HG03565 (cell line): ENCODE measurements at regions not wholly inside any gene's neighbourhood (a gene's known extent, or its start where the extent isn't known, plus 50 kb on each side); places are given as distances from the start of the nearest gene placed in this dataset.
A peak's percentile ranks its signal among the peaks of the same experiment; 100 is the strongest.

Experiments
- ATAC-seq: cut with Tn5 transposase; IDR thresholded peaks from one replicate; pipeline ENCODE4 v1.9.1; 2021; ENCODE audit warnings: mild to moderate bottlenecking, moderate library complexity; ENCODE audit not compliant: unreplicated experiment

DNA sequence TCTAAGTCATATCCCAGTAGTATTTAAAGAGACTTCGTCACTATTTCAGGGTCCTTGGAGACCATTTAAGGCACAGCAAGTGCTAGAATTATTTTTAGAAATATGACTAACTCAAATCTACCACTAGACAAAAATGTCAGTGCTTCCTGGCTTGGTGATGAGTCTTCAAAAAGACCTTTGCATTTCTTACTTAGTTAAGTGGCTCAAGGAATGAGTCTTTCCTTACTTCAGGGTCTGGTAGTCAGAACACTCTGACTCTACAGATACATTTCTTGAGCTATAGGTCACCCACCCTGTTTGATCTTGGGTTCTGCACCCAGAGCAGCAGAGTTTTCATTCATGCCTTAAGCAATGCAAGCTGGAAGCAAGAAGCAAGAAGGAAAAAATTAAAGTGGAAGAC is 191.0 kb upstream of the HTR2A start:
- ATAC-seq: no peak

DNA sequence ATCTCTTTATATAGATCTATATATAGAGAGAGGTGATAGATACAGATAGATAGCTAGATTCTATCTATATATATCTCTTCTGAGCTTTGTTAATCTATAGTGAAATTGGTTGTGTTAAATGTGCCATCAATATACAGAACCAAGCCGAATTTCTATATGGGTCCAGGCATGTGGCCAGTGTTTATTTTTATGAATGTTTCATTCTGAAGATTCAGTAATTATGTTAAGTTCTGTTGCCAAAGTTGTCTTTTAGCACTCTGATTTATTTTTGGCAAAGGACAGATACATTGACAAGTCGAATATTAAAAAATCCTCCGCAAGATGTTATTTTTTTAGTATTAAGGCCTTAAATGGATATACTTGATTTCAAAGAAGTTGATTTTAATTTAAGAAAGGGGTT is 190.4 kb upstream of the HTR2A start:
- no peak for ATAC-seq

DNA sequence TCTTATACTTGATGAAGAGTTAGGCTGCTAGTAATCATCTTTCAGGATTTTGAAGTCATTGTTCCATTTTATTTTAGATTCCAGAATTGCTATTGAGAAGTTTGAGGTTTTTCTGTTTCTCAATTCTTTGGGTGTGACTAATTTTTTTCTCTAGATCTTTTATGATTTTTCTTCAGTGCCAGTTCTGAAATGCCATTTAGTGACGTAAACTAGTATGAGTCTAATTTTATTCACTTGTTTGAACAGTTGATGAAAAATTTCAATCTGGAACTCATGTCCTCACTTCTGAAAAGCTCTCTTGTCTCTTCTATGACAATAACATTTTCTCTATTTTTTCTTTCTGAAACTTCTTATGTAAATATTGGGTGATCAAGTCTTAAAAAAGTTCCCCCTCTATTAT is 188.5 kb upstream of the HTR2A start:
- ATAC-seq: no peak

DNA sequence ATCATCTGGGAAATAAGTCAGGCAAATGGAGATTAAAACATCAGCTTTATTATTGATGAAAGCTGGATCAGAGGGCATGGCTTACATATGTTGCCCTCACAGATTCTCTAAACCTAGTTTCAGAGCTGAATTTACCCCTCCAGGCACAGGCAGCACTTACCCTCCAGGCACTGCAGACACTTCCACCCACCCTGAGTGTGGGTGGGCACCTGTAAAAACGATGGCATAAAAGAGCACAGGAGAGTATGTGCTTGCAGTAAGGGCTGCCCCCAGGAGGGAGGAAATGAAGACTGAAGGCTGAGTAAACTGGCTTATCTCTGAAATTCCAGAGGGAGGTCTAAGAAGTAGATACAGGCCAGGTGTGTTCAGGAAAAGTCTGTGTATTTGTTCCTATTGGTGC is 185.0 kb upstream of the HTR2A start:
- no peak for ATAC-seq

DNA sequence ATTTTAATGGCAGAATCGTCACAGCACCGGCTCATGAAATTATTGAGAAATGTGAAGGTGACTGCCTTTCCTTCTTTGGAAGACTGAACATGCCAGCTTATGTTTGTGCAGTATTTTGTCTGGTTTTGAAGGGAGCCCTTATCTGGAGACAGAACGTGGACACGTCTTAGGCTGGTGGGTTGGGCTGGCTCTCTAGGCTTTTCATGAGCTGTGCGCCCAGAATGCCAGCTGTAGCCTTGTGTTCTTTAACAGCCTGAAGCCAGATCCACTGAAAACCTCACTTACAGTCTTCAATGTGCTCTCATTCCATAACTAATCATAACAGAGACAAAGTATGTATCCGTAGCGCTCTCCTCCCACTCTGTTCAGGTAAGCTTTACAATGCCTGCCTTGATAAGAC is 184.4 kb upstream of the HTR2A start:
- ATAC-seq: no peak

DNA sequence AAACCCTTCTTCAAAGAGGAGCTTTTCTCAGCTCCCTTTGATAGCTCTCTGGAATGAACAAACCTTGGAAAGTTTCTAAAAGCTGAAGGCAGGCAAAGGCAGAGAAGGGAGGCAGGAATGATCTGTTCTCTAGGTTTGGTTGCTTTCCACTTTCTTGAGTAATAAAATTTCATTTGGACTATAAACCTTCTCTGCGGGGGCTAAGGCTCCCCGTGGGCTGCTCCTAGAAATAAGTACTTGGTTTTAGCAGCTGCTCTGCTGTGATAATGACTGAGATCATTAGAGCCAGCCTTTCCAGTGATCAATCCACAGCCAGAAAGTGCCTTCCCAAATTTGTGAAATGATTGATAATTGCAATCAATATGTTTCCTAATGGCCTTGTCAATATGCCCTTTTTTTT is 183.8 kb upstream of the HTR2A start:
- no peak for ATAC-seq

DNA sequence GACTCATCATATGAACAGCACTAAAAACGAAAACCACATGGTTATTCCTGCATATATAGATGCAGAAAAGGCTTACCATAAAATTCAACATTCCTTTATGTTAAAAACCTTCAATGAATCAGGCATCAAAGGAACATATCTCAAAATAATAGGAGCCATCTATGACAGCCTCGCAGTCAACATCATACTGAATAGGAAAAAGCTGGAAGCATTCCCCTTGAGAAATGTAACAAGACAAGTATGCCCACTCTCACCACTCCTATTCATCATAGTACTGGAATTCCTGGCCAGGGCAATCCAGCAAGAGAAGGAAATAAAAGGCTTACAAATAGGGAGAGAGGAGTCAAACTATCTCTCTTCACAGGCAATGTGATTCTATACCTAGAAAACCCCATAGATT is 179.6 kb upstream of the HTR2A start:
- no peak for ATAC-seq

DNA sequence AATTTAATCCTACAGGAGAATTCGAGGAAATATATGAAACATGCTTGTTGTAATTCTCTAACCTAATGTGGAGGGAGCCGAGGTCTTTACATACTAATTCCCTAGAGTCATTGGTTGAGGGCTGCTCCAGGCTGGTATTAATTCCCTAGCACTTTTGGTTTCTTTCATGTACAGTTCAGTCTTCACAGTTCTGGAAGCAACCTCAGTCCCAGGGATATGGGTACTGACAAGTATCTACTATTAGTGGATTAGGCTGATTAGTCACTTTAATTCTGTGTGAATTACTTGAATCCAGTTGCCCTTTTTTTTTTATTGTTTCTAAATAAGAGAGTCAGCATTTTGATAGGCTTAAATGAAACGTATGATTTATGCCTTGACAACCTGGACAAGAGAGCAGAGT is 172.3 kb upstream of the HTR2A start:
- ATAC-seq: no peak

DNA sequence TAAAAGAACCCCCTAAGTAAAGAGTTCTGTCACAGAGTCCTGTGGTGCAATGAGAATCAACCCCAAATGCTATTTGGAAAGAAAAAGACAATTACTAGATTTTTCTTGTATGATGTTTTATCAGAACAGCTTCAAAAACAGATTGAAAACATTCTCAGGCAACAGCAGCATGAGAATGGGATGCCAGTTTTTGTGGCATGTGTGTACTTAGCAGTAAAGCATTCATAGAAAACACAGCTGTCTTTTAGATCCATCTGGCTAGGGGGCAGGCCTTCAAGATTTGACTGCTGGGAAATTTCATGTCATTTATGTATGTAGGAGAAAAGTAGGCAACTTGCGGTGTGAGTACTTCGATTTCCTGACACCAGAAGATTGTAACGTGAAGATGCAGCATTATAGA is 170.5 kb upstream of the HTR2A start:
- no peak for ATAC-seq

DNA sequence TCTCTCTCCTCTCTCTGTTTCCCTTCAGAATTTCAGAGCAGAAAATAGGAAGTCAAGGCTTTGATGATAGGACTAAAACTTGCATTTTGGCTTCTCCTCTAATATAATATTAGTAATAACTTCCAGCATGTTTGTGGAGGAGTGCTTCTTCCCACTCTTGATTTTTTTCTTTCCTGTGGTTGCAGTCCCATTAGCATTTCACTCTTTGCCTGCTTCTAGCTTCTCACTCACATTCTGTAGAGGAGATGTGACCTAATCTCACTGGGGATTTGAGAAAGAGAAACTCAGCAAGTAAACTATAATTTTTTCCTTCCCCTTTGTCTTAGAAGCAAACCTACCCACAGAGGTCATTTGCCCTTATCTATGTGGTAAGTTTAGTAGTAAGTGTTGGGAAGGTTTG is 169.4 kb upstream of the HTR2A start:
- no peak for ATAC-seq

DNA sequence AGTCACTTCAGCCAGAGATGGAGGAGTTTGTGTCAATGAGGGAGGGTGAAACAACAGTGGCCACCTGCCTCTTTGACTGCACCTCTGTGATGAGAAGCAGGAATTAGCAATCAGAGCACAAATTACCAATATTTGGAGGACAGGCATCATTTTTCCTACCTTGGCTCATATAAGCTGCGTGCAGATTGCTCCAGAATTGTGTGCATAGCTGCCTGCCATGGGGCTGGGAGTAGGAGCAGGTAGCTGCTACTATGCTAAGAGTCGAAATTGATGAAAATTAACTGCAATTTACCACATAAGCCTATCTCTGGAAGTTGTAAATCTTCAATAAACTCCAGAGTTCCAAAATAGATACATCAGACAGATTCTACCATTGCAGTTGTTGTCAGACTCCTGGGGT is 167.5 kb upstream of the HTR2A start:
- ATAC-seq: no peak

DNA sequence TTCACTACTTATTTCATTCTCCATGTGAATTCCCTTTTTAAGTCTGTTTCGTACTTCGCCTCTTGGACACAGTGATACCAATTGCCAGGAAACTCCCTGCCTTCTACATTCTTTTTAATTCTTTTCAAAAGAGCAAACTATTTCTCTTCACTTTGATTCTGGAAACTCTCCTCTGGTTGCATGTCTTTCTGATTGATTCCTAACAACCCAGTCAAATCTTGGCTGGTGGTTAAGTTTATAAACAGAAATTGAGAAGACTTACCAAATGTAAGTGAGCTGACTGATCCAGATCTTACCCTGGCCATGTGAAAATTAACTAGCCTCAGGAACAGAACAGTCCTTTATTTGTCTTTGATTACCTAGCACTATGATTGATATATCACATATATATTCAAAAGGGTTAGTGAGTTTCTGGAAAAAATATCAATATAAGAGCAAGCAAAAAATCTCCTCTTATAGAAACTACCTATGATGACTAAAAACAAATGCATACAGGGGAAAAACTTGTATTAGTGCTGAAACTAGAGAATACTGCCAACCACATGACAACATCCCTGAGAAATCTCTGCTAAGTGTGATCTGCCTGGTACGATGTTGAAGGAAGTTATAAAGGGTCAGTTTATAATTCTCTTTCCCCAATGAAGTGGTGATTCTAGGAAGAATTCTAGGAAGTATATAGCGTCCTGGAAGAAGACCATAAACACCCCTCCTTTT is 152.6 kb upstream of the HTR2A start:
- ATAC-seq: no peak

DNA sequence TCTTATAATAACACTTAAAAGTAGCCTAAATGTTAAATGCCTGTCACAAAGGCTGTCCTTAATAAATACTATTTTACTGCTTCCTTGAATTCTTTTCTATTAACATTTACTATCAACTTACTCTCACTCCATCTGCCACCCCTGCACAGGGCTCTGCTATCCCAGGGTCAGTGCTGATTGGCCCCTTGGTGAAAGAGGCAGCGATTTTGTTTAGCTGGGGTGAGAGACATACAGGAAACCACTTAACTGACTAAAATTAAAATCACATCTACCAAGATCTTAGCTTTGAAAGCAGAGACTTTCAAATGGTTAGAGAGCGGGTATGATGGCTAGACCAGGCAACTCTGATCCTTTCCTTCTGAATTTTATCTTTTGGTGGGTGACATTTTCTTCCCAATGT is 149.9 kb upstream of the HTR2A start:
- no peak for ATAC-seq

DNA sequence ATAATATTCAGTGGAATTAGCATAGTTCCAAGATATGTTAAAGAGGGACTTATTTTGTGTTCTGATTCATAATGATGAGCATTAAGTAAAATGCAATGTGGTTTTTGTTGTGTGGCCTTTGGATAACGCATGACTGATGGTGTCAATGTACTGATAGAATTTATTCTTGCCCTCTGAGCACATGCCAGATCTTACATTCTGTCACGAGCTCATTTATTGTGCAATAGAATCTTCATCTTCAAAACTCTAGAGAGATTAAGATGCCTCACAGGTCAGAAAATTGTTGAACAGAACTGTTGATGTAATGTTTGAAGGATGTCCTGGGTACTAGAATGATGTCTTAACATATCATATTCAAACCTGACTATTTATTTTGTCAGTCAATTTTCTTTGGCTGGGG is 148.0 kb upstream of the HTR2A start:
- no peak for ATAC-seq

DNA sequence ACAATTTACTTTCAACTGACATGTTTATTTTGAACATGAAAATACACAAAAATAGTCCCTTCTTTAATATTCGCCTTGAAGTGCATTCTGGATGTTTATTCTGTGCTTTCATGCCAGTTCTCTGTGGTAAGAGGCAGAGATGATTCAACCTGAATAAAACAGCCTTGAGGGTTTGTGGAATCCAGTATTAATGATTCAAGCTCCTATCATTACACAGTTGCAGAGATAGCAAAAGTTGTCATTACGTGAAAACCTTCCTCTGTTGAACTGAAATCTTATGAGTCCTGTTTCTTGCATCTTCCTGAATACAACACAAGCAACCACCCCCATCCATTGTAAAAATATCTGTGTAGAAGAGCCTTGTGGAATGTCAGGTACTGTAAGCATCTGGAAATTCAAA is 142.3 kb upstream of the HTR2A start:
- ATAC-seq: no peak

DNA sequence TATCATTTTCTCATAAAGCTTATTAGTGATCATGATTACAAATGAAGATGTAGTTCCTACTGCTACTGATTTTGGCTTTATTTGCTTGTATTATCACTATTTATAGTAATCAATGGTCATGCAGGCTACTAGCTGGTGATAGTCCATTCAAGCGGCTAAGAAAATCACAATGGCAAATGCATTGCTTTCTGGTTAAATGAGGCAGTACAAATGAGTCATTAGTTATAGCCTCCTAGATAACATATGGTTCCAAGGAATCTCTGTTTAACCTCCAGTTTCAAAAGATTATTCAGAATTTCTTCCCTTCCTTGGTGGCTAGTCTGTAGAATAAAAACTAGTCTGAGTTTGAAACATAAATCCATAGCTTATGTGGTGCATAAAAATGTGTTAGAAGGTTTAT is 141.3 kb upstream of the HTR2A start:
- ATAC-seq: no peak

DNA sequence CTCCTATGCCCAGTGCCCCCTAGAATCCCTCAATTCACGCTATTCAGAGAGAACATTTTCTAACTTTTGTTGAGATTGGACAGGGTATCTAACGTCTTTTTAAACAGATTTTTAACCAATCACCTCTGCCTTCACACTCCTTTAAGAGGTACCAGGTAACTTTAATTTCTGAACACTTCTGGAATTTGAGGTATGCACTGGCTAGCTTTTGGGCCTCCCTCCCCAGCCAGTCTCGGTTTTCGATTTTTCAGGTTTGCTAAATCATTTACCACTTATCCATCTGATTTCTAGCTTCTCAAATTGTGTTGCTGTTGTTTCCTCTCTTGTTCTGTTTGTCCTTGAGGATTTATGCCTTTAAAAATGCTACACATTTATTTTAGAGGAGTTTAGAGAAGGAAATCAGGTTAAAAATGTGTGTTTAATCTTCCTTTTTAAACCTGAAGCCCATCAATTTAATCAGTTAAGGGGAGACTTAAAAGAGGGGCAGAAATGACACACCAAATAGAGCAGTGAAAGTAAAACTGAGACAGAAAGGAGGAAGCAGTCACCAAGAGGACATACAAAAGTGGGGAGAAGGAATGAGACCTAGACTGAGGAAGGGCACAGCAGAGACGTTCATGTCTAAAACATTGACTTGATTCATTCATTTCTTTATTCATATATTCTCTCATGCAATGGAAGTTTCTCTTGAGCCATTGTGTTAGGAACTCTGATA is 139.6 kb upstream of the HTR2A start:
- ATAC-seq: peak; percentile 99

DNA sequence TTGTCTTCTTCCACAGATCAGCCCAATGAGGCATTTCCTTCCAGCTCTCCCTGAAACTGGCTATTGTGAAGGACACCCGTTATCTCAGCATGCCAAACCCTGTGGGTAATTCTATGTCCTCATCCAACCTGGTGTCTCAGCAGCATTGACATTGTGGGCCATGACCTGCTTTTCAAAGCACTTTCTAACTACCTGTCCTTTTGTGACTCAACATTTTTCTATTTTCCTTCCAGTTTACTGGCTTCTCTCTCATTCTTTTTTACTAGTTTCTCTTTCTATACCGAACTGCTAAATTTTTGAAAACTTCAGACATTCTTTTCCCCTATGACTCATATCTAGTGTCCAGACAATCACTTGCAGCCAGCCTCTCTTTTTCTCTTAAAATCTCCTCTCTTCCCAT is 136.4 kb upstream of the HTR2A start:
- no peak for ATAC-seq

DNA sequence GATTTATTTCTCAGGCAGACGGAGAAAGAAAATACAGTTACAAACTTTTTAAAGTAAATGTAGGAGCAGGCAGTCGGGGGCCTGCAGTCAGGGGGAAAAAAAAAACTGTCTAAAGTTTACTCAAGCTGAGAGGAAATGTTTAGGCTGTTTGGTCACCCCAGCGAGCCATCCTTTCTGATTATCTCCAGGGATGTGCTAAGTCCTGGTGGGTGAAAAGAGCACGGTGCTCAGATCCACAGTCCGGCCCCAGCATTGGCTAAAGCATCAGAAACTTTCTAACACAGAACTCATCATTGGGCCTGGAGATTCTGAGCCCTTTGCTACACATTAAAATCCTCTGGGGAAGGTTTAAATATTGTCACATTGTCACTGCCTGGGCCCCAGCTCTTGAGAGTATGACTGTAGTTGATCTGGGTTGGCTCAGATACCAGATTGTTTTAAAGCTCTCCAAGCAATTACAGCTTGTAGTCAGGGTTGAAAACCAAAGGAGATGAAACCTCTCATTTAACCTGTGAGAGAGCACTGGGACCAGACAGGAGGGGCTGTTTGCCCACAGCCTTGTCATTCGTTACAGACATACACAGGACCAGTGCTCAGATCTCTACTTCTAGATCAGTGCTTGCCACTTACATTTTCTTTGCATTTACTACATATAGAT is 131.1 kb upstream of the HTR2A start:
- no peak for ATAC-seq

DNA sequence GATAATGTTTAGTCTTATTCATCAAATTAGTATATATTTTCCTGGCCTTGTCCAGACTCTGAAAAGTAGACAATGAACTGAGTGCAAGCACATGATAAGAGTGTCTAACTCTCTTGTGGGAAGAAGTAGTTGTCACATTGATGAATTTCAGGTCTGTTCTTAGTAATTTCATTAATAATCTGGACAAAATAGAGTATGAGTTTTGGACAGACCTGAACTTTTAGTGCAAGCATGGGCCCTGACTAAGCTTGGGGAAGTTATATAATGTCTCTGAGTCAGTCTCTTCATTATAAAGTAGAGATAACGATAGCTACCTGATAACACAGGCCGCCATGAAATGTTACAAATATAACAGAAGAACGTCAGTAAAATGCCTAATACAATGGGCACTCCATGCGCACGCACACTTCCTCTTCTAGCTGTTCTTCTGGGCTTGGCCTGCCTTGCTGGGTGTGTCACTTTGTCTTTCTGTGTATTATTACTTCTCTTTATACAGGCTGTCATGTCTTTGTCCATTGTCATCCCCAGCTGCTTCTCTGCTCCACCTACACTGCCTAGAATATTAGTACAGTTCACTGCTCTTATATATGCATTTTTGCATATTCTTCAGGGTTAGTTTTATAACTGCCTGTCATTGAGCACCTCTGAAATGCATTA is 129.1 kb upstream of the HTR2A start:
- no peak for ATAC-seq

DNA sequence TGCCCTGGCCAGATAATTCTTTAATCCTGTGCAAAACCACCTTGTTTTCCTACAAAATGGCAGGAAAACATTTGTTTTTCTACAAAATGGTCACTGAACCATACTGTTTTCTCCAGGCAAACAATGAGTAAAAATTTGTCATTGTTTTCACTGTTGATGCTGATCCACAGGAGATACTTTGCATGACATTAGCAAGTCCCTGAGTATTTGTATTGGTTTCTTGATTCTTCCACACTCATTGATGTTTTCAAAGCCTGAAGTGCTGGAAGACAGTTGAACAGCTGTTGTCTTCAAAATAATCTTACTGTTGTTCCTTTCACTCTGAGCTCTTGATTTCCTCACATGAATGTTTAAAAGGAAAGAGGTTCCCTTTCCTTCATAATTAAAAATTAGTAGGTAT is 123.1 kb upstream of the HTR2A start:
- ATAC-seq: no peak

DNA sequence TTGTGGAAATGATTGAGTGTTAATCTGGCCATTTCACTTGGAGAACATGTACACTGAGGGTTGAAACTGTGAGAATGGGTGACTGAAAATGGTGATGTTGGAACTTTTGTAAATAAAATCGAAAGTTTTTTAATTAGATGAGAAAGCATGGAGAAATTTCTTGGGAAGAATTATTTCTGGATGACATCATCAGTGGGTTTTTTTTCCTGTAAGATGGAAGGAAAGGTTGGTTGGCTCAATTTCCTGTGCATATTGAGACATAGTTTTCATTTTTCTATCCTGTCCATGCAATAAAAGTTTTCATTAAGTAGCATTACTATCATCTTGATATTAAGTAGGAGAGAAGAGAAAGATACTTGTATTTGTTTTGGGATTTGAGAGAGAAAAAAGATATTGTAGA is 120.6 kb upstream of the HTR2A start:
- no peak for ATAC-seq
